Activated CD4-positive, alpha-beta T cell treated with anti-CD3 and anti-CD28 coated beads, Interleukin-2, amount 50 U/mL, for 48 hours (primary cell): ENCODE measurements at regions not wholly inside any gene's neighbourhood (a gene's known extent, or its start where the extent isn't known, plus 50 kb on each side); places are given as distances from the start of the nearest gene placed in this dataset.

Experiments
- DNase-seq, 2 experiments: peaks; one replicate each; pipeline ENCODE4 v3.0.0-alpha.2; 2020

GRCh38 chr5:111016801-111017200, 54.7 kb upstream of the TSLP start:
- DNase-seq, result no peak

GRCh38 chr5:111017731-111018130, 53.8 kb upstream of the TSLP start:
- DNase-seq, result no peak
